ENCODE measurements at regions not wholly inside any gene's neighbourhood (a gene's known extent, or its start where the extent isn't known, plus 50 kb on each side); places are given as distances from the start of the nearest gene placed in this dataset.

DNA sequence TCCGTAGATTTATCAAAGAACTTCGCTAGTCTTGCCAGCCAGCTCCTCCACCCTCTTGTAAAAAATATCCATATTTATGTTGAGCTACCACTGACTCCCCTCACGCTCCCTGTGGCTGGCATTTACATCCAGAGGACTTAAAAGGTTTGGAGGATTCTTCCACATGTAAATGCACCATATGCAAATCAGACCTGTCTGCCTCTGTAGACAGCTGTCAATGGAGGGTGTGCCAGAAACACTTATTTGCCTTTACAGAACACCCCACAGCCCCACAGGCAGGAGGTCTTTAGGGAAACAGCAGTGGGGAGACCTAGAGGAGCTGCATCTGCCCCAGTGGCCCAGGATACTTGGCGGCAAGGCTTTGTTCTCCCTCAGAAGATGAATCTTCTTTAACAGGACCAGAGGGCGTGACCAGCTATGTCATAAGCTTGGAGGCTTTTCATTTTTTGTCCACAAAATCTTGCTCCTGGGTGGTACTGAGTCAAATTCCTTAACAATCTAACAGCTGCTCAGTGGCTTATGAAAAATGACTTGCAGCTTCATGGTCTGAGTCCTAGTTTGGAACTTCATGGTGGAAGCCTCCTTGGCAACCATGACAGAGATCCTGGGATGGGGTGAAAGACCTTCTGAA is 535.8 kb downstream of the EBF1 start:
- no peak for TF ChIP-seq POLR2A (IDR thresholded peaks at IDR 0.05)
- TF ChIP-seq, protein P1, sequence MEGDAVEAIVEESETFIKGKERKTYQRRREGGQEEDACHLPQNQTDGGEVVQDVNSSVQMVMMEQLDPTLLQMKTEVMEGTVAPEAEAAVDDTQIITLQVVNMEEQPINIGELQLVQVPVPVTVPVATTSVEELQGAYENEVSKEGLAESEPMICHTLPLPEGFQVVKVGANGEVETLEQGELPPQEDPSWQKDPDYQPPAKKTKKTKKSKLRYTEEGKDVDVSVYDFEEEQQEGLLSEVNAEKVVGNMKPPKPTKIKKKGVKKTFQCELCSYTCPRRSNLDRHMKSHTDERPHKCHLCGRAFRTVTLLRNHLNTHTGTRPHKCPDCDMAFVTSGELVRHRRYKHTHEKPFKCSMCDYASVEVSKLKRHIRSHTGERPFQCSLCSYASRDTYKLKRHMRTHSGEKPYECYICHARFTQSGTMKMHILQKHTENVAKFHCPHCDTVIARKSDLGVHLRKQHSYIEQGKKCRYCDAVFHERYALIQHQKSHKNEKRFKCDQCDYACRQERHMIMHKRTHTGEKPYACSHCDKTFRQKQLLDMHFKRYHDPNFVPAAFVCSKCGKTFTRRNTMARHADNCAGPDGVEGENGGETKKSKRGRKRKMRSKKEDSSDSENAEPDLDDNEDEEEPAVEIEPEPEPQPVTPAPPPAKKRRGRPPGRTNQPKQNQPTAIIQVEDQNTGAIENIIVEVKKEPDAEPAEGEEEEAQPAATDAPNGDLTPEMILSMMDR (IDR thresholded peaks at IDR 0.05): no peak
- no peak for TF ChIP-seq EP300 (IDR thresholded peaks at IDR 0.05)
